GM23338 (cell line): ENCODE measurements at regions not wholly inside any gene's neighbourhood (a gene's known extent, or its start where the extent isn't known, plus 50 kb on each side); places are given as distances from the start of the nearest gene placed in this dataset.

ENCODE experiments used
- ATAC-seq: fragments of 200-7000 bp; cut with Tn5 transposase; 3 replicates; pipeline ENCODE4 v1.9.1; 2020
- DNase-seq: peaks from one replicate; pipeline ENCODE4 v3.0.0-alpha.2; 2015; ENCODE audit warnings: low spot score
- H2AFZ ChIP-seq: fragments of 200-600 bp; sonication (generic); 2 replicates; pipeline ENCODE4 v1.8.0; 2016; ENCODE audit warnings: antibody characterized with exemption, mild to moderate bottlenecking, moderate library complexity
- H3F3A ChIP-seq: fragments of 200-600 bp; sonication (generic); replicated peaks from 2 replicates; pipeline ENCODE4 v1.8.0; 2017; ENCODE audit warnings: antibody characterized with exemption, mixed run types, low read depth
- H3K27ac ChIP-seq: fragments of 200-600 bp; sonication (generic); 2 replicates; pipeline ENCODE4 v1.6.1; 2016; ENCODE audit warnings: low read depth
- H3K27me3 ChIP-seq: fragments of 200-600 bp; sonication (generic); 2 replicates; pipeline ENCODE4 v1.8.0; 2016; ENCODE audit warnings: mild to moderate bottlenecking, mixed run types, moderate library complexity; ENCODE audit not compliant: insufficient read depth
- H3K36me3 ChIP-seq: fragments of 200-600 bp; sonication (generic); 2 replicates; pipeline ENCODE4 v1.8.0; 2016; ENCODE audit warnings: mild to moderate bottlenecking; ENCODE audit not compliant: insufficient read depth
- H3K4me1 ChIP-seq: fragments of 200-600 bp; sonication (generic); 2 replicates; pipeline ENCODE4 v1.8.0; 2016; ENCODE audit warnings: mild to moderate bottlenecking, moderate library complexity; ENCODE audit not compliant: insufficient read depth
- H3K4me2 ChIP-seq: fragments of 200-600 bp; sonication (generic); 2 replicates; pipeline ENCODE4 v1.7.1; 2017; ENCODE audit warnings: mixed run types
- H3K4me3 ChIP-seq: fragments of 200-600 bp; sonication (generic); 2 replicates; pipeline ENCODE4 v1.6.1; 2016; ENCODE audit warnings: mixed run types
- H3K79me2 ChIP-seq: fragments of 200-600 bp; sonication (generic); replicated peaks from 2 replicates; pipeline ENCODE4 v1.8.0; 2017; ENCODE audit warnings: mild to moderate bottlenecking; ENCODE audit not compliant: insufficient read depth
- H3K9me2 ChIP-seq: fragments of 200-600 bp; sonication (generic); 2 replicates; pipeline ENCODE4 v1.8.0; 2017; ENCODE audit not compliant: insufficient read depth
- H4K20me1 ChIP-seq: fragments of 200-600 bp; sonication (generic); replicated peaks from 2 replicates; pipeline ENCODE4 v1.8.0; 2017; ENCODE audit warnings: mild to moderate bottlenecking; ENCODE audit not compliant: insufficient read depth
- H3K27ac Mint-ChIP-seq: 2 replicates; pipeline ENCODE4 v1.8.0; 2020; ENCODE audit warnings: inconsistent platforms, mild to moderate bottlenecking, moderate library complexity, mixed read lengths
- H3K27me3 Mint-ChIP-seq: 3 replicates; pipeline ENCODE4 v1.8.0; 2022; ENCODE audit warnings: low read depth, mild to moderate bottlenecking, moderate library complexity, mixed read lengths, inconsistent platforms; ENCODE audit not compliant: insufficient read depth, poor library complexity
- H3K36me3 Mint-ChIP-seq: 3 replicates; pipeline ENCODE4 v1.8.0; 2021; ENCODE audit warnings: low read depth, mild to moderate bottlenecking, inconsistent platforms, moderate library complexity, mixed read lengths
- H3K4me1 Mint-ChIP-seq: 3 replicates; pipeline ENCODE4 v1.8.0; 2020; ENCODE audit warnings: mild to moderate bottlenecking, inconsistent platforms, mixed read lengths
- H3K4me3 Mint-ChIP-seq: 3 replicates; pipeline ENCODE4 v1.8.0; 2021; ENCODE audit warnings: moderate library complexity, mild to moderate bottlenecking, inconsistent platforms, mixed read lengths
- H3K9me3 Mint-ChIP-seq: 3 replicates; pipeline ENCODE4 v1.8.0; 2020; ENCODE audit warnings: moderate library complexity, mild to moderate bottlenecking, inconsistent platforms, mixed read lengths
- CREB1 ChIP-seq: fragments of 250-450 bp; sonication (Bioruptor Pico); IDR thresholded peaks from 2 replicates; pipeline ENCODE4 v1.5.0; 2020; ENCODE audit warnings: low read depth, mild to moderate bottlenecking, moderate library complexity
- EZH2 ChIP-seq: fragments of 200-600 bp; sonication (generic); IDR thresholded peaks from one replicate; pipeline ENCODE4 v1.8.0; 2017; ENCODE audit warnings: antibody characterized with exemption, mild to moderate bottlenecking, low read depth; ENCODE audit not compliant: unreplicated experiment
- EZH2phosphoT487 ChIP-seq: fragments of 200-600 bp; sonication (generic); IDR thresholded peaks from one replicate; pipeline ENCODE4 v1.8.1; 2018; ENCODE audit warnings: antibody characterized with exemption; ENCODE audit not compliant: unreplicated experiment
- NANOG ChIP-seq: IDR thresholded peaks from 2 replicates; pipeline ENCODE4 v1.6.1; 2016; ENCODE audit warnings: antibody characterized with exemption, borderline replicate concordance
- POLR2AphosphoS5 ChIP-seq: IDR thresholded peaks from 2 replicates; pipeline ENCODE4 v1.6.1; 2016; ENCODE audit warnings: antibody characterized with exemption, low read depth
- TF ChIP-seq, protein P1 (sequence below): IDR thresholded peaks from one replicate; pipeline ENCODE4 v1.6.1; 2018; ENCODE audit warnings: antibody characterized with exemption; ENCODE audit not compliant: unreplicated experiment
- TF ChIP-seq, protein P2 (sequence below): fragments of 250-450 bp; sonication (Bioruptor Pico); IDR thresholded peaks from 2 replicates; pipeline ENCODE4 v1.5.0; 2020; ENCODE audit warnings: mild to moderate bottlenecking, moderate library complexity

DNA sequence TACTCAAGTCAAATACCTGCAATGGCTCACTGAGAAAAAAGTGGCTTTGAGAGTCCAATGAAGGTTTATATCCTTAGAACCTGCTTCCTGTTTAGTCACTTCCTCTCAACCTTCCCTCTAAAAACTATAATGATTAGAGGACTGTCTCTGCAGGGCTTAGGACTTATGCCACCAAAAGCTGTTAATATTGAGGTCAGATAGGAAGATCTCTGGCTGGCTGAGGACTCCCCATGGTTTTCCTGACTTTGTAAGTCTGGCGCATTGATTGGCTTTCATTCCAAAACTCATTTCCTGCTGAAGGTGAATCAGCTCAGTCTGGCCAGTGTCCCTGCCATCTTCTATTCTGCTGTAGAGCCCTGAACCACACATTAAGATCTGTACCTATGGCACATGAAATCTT, 140.9 kb upstream of the ANK2 start:
- H3K4me1 Mint-ChIP-seq, result peaks cover 21% of the 10 kb centered on the region

More for the DNA sequence above, 140.9 kb upstream of the ANK2 start:
- H3K79me2 ChIP-seq, result no peaks in the 10 kb centered on the region
- peaks cover 4% of the 10 kb centered on the region; the same call in 1 of the 2 replicates for H3K4me1 ChIP-seq
- no peak overlapping the region for H3K4me3 ChIP-seq
- no peak overlapping the region for H3K4me3 Mint-ChIP-seq
- no peaks in the 10 kb centered on the region; the same call in 2 of the 3 replicates for H3K36me3 Mint-ChIP-seq
- H3K27ac Mint-ChIP-seq, result no peak overlapping the region
- no peak for ATAC-seq
- H3K9me2 ChIP-seq, result no peaks in the 10 kb centered on the region
- DNase-seq, result peak; percentile 26
- no peaks in the 10 kb centered on the region for H4K20me1 ChIP-seq
- H3K27ac ChIP-seq, result no peak overlapping the region
- H3K36me3 ChIP-seq, result no peaks in the 10 kb centered on the region
- no peak overlapping the region for H2AFZ ChIP-seq
- no peaks in the 10 kb centered on the region for H3K27me3 Mint-ChIP-seq
- no peak overlapping the region for H3K4me2 ChIP-seq
- no peaks in the 10 kb centered on the region for H3K27me3 ChIP-seq
- TF ChIP-seq NANOG (no peak), EZH2phosphoT487 (no peak), EZH2 (no peak), CREB1 (CRISPR knock-in tag) (no peak), POLR2AphosphoS5 (no peak)
- TF ChIP-seq, protein P1, sequence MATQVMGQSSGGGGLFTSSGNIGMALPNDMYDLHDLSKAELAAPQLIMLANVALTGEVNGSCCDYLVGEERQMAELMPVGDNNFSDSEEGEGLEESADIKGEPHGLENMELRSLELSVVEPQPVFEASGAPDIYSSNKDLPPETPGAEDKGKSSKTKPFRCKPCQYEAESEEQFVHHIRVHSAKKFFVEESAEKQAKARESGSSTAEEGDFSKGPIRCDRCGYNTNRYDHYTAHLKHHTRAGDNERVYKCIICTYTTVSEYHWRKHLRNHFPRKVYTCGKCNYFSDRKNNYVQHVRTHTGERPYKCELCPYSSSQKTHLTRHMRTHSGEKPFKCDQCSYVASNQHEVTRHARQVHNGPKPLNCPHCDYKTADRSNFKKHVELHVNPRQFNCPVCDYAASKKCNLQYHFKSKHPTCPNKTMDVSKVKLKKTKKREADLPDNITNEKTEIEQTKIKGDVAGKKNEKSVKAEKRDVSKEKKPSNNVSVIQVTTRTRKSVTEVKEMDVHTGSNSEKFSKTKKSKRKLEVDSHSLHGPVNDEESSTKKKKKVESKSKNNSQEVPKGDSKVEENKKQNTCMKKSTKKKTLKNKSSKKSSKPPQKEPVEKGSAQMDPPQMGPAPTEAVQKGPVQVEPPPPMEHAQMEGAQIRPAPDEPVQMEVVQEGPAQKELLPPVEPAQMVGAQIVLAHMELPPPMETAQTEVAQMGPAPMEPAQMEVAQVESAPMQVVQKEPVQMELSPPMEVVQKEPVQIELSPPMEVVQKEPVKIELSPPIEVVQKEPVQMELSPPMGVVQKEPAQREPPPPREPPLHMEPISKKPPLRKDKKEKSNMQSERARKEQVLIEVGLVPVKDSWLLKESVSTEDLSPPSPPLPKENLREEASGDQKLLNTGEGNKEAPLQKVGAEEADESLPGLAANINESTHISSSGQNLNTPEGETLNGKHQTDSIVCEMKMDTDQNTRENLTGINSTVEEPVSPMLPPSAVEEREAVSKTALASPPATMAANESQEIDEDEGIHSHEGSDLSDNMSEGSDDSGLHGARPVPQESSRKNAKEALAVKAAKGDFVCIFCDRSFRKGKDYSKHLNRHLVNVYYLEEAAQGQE, result no peak
- TF ChIP-seq, protein P2, sequence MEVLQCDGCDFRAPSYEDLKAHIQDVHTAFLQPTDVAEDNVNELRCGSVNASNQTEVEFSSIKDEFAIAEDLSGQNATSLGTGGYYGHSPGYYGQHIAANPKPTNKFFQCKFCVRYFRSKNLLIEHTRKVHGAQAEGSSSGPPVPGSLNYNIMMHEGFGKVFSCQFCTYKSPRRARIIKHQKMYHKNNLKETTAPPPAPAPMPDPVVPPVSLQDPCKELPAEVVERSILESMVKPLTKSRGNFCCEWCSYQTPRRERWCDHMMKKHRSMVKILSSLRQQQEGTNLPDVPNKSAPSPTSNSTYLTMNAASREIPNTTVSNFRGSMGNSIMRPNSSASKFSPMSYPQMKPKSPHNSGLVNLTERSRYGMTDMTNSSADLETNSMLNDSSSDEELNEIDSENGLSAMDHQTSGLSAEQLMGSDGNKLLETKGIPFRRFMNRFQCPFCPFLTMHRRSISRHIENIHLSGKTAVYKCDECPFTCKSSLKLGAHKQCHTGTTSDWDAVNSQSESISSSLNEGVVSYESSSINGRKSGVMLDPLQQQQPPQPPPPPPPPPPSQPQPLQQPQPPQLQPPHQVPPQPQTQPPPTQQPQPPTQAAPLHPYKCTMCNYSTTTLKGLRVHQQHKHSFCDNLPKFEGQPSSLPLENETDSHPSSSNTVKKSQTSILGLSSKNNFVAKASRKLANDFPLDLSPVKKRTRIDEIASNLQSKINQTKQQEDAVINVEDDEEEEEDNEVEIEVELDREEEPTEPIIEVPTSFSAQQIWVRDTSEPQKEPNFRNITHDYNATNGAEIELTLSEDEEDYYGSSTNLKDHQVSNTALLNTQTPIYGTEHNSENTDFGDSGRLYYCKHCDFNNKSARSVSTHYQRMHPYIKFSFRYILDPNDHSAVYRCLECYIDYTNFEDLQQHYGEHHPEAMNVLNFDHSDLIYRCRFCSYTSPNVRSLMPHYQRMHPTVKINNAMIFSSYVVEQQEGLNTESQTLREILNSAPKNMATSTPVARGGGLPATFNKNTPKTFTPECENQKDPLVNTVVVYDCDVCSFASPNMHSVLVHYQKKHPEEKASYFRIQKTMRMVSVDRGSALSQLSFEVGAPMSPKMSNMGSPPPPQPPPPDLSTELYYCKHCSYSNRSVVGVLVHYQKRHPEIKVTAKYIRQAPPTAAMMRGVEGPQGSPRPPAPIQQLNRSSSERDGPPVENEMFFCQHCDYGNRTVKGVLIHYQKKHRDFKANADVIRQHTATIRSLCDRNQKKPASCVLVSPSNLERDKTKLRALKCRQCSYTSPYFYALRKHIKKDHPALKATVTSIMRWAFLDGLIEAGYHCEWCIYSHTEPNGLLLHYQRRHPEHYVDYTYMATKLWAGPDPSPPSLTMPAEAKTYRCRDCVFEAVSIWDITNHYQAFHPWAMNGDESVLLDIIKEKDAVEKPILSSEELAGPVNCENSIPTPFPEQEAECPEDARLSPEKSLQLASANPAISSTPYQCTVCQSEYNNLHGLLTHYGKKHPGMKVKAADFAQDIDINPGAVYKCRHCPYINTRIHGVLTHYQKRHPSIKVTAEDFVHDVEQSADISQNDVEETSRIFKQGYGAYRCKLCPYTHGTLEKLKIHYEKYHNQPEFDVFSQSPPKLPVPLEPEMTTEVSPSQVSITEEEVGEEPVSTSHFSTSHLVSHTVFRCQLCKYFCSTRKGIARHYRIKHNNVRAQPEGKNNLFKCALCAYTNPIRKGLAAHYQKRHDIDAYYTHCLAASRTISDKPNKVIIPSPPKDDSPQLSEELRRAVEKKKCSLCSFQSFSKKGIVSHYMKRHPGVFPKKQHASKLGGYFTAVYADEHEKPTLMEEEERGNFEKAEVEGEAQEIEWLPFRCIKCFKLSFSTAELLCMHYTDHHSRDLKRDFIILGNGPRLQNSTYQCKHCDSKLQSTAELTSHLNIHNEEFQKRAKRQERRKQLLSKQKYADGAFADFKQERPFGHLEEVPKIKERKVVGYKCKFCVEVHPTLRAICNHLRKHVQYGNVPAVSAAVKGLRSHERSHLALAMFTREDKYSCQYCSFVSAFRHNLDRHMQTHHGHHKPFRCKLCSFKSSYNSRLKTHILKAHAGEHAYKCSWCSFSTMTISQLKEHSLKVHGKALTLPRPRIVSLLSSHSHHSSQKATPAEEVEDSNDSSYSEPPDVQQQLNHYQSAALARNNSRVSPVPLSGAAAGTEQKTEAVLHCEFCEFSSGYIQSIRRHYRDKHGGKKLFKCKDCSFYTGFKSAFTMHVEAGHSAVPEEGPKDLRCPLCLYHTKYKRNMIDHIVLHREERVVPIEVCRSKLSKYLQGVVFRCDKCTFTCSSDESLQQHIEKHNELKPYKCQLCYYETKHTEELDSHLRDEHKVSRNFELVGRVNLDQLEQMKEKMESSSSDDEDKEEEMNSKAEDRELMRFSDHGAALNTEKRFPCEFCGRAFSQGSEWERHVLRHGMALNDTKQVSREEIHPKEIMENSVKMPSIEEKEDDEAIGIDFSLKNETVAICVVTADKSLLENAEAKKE (CRISPR knock-in tag), result no peak
- H3F3A ChIP-seq, result no peaks in the 10 kb centered on the region
- H3K9me3 Mint-ChIP-seq, result no peaks in the 10 kb centered on the region
